ENCODE measurements at regions not wholly inside any gene's neighbourhood (a gene's known extent, or its start where the extent isn't known, plus 50 kb on each side); places are given as distances from the start of the nearest gene placed in this dataset.

- Histone ChIP-seq H4K20me1 (ENCODE audit: insufficient read depth, low read length) (no peaks in the 10 kb centered on the region), H2AFZ (ENCODE audit: low read depth, low read length) (no peak overlapping the region), H3K9me3 (ENCODE audit: insufficient read depth, low read length) (no peaks in the 10 kb centered on the region), H3K79me2 (ENCODE audit: low read length) (no peaks in the 10 kb centered on the region), H3K27ac (ENCODE audit: low read length) (no peak overlapping the region), H3K4me3 (ENCODE audit: low read length) (no peak overlapping the region), H3K4me1 (ENCODE audit: low read length) (no peaks in the 10 kb centered on the region), H3K4me2 (ENCODE audit: low read length) (no peak overlapping the region), H3K9ac (ENCODE audit: low read length) (no peak overlapping the region), H3K27me3 (ENCODE audit: low read depth, low read length) (peaks cover 4% of the 10 kb centered on the region; the same call in 1 of the 2 replicates), H3K36me3 (replicated peaks; ENCODE audit: low read depth, low read length) (no peaks in the 10 kb centered on the region)
- no peak for TF ChIP-seq EZH2phosphoT487 (IDR thresholded peaks at IDR 0.05; ENCODE audit: low read depth)
These were observed 181.3 kb downstream of the CAVIN4 start for GRCh38 chr9:100759215-100759614.

- Histone ChIP-seq H3K4me2 (ENCODE audit: low read length) (no peak overlapping the region), H3K4me3 (ENCODE audit: low read length) (no peak overlapping the region), H3K36me3 (replicated peaks; ENCODE audit: low read depth, low read length) (no peaks in the 10 kb centered on the region), H3K27me3 (ENCODE audit: low read depth, low read length) (peaks cover 4% of the 10 kb centered on the region; the same call in 1 of the 2 replicates), H2AFZ (ENCODE audit: low read depth, low read length) (no peak overlapping the region), H3K27ac (ENCODE audit: low read length) (no peak overlapping the region), H4K20me1 (ENCODE audit: insufficient read depth, low read length) (no peaks in the 10 kb centered on the region), H3K79me2 (ENCODE audit: low read length) (no peaks in the 10 kb centered on the region), H3K9ac (ENCODE audit: low read length) (no peak overlapping the region), H3K9me3 (ENCODE audit: insufficient read depth, low read length) (no peaks in the 10 kb centered on the region), H3K4me1 (ENCODE audit: low read length) (no peaks in the 10 kb centered on the region)
- TF ChIP-seq CTCF (IDR thresholded peaks at IDR 0.05; ENCODE audit: low read depth, low read length): no peak
- TF ChIP-seq EZH2phosphoT487 (IDR thresholded peaks at IDR 0.05; ENCODE audit: low read depth): no peak
These were observed 183.5 kb downstream of the CAVIN4 start for GRCh38 chr9:100761276-100761802.

GRCh38 chr9:100774326-100774725, 196.4 kb downstream of the CAVIN4 start:
- H3K27me3 ChIP-seq (ENCODE audit: low read depth, low read length): no peaks in the 10 kb centered on the region
- no peak overlapping the region for H3K4me2 ChIP-seq (ENCODE audit: low read length)
- TF ChIP-seq CTCF (IDR thresholded peaks at IDR 0.05; ENCODE audit: low read depth, low read length) (no peak), EZH2phosphoT487 (IDR thresholded peaks at IDR 0.05; ENCODE audit: low read depth) (no peak)
- no peaks in the 10 kb centered on the region for H3K79me2 ChIP-seq (ENCODE audit: low read length)
- no peaks in the 10 kb centered on the region for H3K36me3 ChIP-seq (replicated peaks; ENCODE audit: low read depth, low read length)
- no peak overlapping the region for H3K27ac ChIP-seq (ENCODE audit: low read length)
- H3K9ac ChIP-seq (ENCODE audit: low read length): no peak overlapping the region
- no peaks in the 10 kb centered on the region for H3K4me1 ChIP-seq (ENCODE audit: low read length)
- H3K9me3 ChIP-seq (ENCODE audit: insufficient read depth, low read length): no peaks in the 10 kb centered on the region
- no peak overlapping the region for H2AFZ ChIP-seq (ENCODE audit: low read depth, low read length)
- H3K4me3 ChIP-seq (ENCODE audit: low read length): no peak overlapping the region
- H4K20me1 ChIP-seq (ENCODE audit: insufficient read depth, low read length): no peaks in the 10 kb centered on the region

GRCh38 chr9:100774962-100775361, 197.1 kb downstream of the CAVIN4 start:
- Histone ChIP-seq H3K9me3 (ENCODE audit: insufficient read depth, low read length) (no peaks in the 10 kb centered on the region), H3K27me3 (ENCODE audit: low read depth, low read length) (no peaks in the 10 kb centered on the region), H3K27ac (ENCODE audit: low read length) (no peak overlapping the region), H4K20me1 (ENCODE audit: insufficient read depth, low read length) (no peaks in the 10 kb centered on the region), H2AFZ (ENCODE audit: low read depth, low read length) (no peak overlapping the region), H3K4me1 (ENCODE audit: low read length) (no peaks in the 10 kb centered on the region), H3K36me3 (replicated peaks; ENCODE audit: low read depth, low read length) (no peaks in the 10 kb centered on the region), H3K4me2 (ENCODE audit: low read length) (no peak overlapping the region), H3K9ac (ENCODE audit: low read length) (no peak overlapping the region), H3K79me2 (ENCODE audit: low read length) (no peaks in the 10 kb centered on the region), H3K4me3 (ENCODE audit: low read length) (no peak overlapping the region)
- no peak for TF ChIP-seq EZH2phosphoT487 (IDR thresholded peaks at IDR 0.05; ENCODE audit: low read depth)

GRCh38 chr9:100775912-100776311, 198.0 kb downstream of the CAVIN4 start:
- Histone ChIP-seq H3K9ac (ENCODE audit: low read length) (no peak overlapping the region), H3K79me2 (ENCODE audit: low read length) (no peaks in the 10 kb centered on the region), H3K27ac (ENCODE audit: low read length) (no peak overlapping the region), H3K4me2 (ENCODE audit: low read length) (no peak overlapping the region), H4K20me1 (ENCODE audit: insufficient read depth, low read length) (no peaks in the 10 kb centered on the region), H3K9me3 (ENCODE audit: insufficient read depth, low read length) (no peaks in the 10 kb centered on the region), H2AFZ (ENCODE audit: low read depth, low read length) (no peak overlapping the region), H3K4me3 (ENCODE audit: low read length) (no peak overlapping the region), H3K36me3 (replicated peaks; ENCODE audit: low read depth, low read length) (no peaks in the 10 kb centered on the region), H3K27me3 (ENCODE audit: low read depth, low read length) (no peaks in the 10 kb centered on the region), H3K4me1 (ENCODE audit: low read length) (no peaks in the 10 kb centered on the region)
- TF ChIP-seq EZH2phosphoT487 (IDR thresholded peaks at IDR 0.05; ENCODE audit: low read depth) (no peak), CTCF (IDR thresholded peaks at IDR 0.05; ENCODE audit: low read depth, low read length) (no peak)

Data from OCI-LY3 (cell line).